H7 (cell line): ENCODE measurements at regions not wholly inside any gene's neighbourhood (a gene's known extent, or its start where the extent isn't known, plus 50 kb on each side); places are given as distances from the start of the nearest gene placed in this dataset.

ENCODE experiments used
- DNase-seq: peaks from one replicate; pipeline ENCODE4 v3.0.0; 2012
- H3K27me3 ChIP-seq: 2 replicates; pipeline ENCODE4 v1.6.0; 2011; ENCODE audit warnings: mild to moderate bottlenecking, low read length; ENCODE audit not compliant: control insufficient read depth, insufficient read depth
- H3K36me3 ChIP-seq: replicated peaks from 2 replicates; pipeline ENCODE4 v1.5.1; 2011; ENCODE audit warnings: low read length; ENCODE audit not compliant: control insufficient read depth, insufficient read depth
- H3K4me3 ChIP-seq: 2 replicates; pipeline ENCODE4 v1.5.1; 2011; ENCODE audit warnings: low read depth, mild to moderate bottlenecking, control low read depth, low read length, moderate library complexity; ENCODE audit not compliant: insufficient read depth

GRCh38 chr3:159200176-159200575 lies 398.3 kb downstream of the MFSD1 start:
- no peaks in the 10 kb centered on the region for H3K36me3 ChIP-seq
- H3K4me3 ChIP-seq = no peak overlapping the region
- no peaks in the 10 kb centered on the region for H3K27me3 ChIP-seq
- no peak for DNase-seq

- no peaks in the 10 kb centered on the region for H3K36me3 ChIP-seq
- H3K4me3 ChIP-seq = no peak overlapping the region
- no peak for DNase-seq
These were observed 406.2 kb downstream of the MFSD1 start for GRCh38 chr3:159208050-159208449.

GRCh38 chr3:159209459-159209858 lies 407.6 kb downstream of the MFSD1 start:
- H3K36me3 ChIP-seq = no peaks in the 10 kb centered on the region
- H3K4me3 ChIP-seq = no peak overlapping the region
- no peaks in the 10 kb centered on the region for H3K27me3 ChIP-seq
- DNase-seq = no peak

More at GRCh38 chr3:159208050-159208449, 406.2 kb downstream of the MFSD1 start:
- H3K27me3 ChIP-seq = no peaks in the 10 kb centered on the region

- Histone ChIP-seq H3K4me3 (no peak overlapping the region), H3K27me3 (no peaks in the 10 kb centered on the region), H3K36me3 (no peaks in the 10 kb centered on the region)
- DNase-seq = no peak
These were observed 408.5 kb downstream of the MFSD1 start for GRCh38 chr3:159210336-159210735.

GRCh38 chr3:159216311-159216710 lies 414.5 kb downstream of the MFSD1 start:
- no peak overlapping the region for H3K4me3 ChIP-seq
- no peaks in the 10 kb centered on the region for H3K36me3 ChIP-seq
- no peak for DNase-seq
- H3K27me3 ChIP-seq = no peaks in the 10 kb centered on the region

GRCh38 chr3:159219231-159219630 lies 417.4 kb downstream of the MFSD1 start:
- Histone ChIP-seq H3K36me3 (no peaks in the 10 kb centered on the region), H3K4me3 (no peak overlapping the region), H3K27me3 (no peaks in the 10 kb centered on the region)
- DNase-seq = no peak

- H3K27me3 ChIP-seq = no peaks in the 10 kb centered on the region
- no peak overlapping the region for H3K4me3 ChIP-seq
These were observed 419.5 kb downstream of the MFSD1 start for GRCh38 chr3:159221335-159221734.

GRCh38 chr3:159229116-159229680 lies 427.3 kb downstream of the MFSD1 start:
- Histone ChIP-seq H3K36me3 (no peaks in the 10 kb centered on the region), H3K4me3 (no peak overlapping the region), H3K27me3 (no peaks in the 10 kb centered on the region)
- DNase-seq = peak; percentile 12

More at GRCh38 chr3:159221335-159221734, 419.5 kb downstream of the MFSD1 start:
- no peak for DNase-seq
- no peaks in the 10 kb centered on the region for H3K36me3 ChIP-seq

- Histone ChIP-seq H3K27me3 (no peaks in the 10 kb centered on the region), H3K36me3 (no peaks in the 10 kb centered on the region), H3K4me3 (no peak overlapping the region)
- no peak for DNase-seq
These were observed 431.1 kb downstream of the MFSD1 start for GRCh38 chr3:159232966-159233365.

- Histone ChIP-seq H3K4me3 (no peak overlapping the region), H3K36me3 (no peaks in the 10 kb centered on the region), H3K27me3 (no peaks in the 10 kb centered on the region)
- DNase-seq = no peak
These were observed 431.9 kb downstream of the MFSD1 start for GRCh38 chr3:159233734-159234133.

GRCh38 chr3:159234306-159234705 lies 432.5 kb downstream of the MFSD1 start:
- no peaks in the 10 kb centered on the region for H3K36me3 ChIP-seq
- H3K4me3 ChIP-seq = no peak overlapping the region
- DNase-seq = no peak
- no peaks in the 10 kb centered on the region for H3K27me3 ChIP-seq

GRCh38 chr3:159236321-159236720 lies 434.5 kb downstream of the MFSD1 start:
- no peaks in the 10 kb centered on the region for H3K27me3 ChIP-seq
- DNase-seq = no peak
- no peaks in the 10 kb centered on the region for H3K36me3 ChIP-seq
- H3K4me3 ChIP-seq = no peak overlapping the region

GRCh38 chr3:159237226-159237625 lies 435.4 kb downstream of the MFSD1 start:
- Histone ChIP-seq H3K4me3 (no peak overlapping the region), H3K36me3 (no peaks in the 10 kb centered on the region), H3K27me3 (no peaks in the 10 kb centered on the region)
- no peak for DNase-seq

GRCh38 chr3:159238646-159239045 lies 436.8 kb downstream of the MFSD1 start:
- no peak for DNase-seq
- no peaks in the 10 kb centered on the region for H3K36me3 ChIP-seq
- H3K27me3 ChIP-seq = no peaks in the 10 kb centered on the region
- no peak overlapping the region for H3K4me3 ChIP-seq

GRCh38 chr3:159239059-159239458 lies 437.2 kb downstream of the MFSD1 start:
- Histone ChIP-seq H3K36me3 (no peaks in the 10 kb centered on the region), H3K27me3 (no peaks in the 10 kb centered on the region), H3K4me3 (no peak overlapping the region)
- DNase-seq = no peak

GRCh38 chr3:159244933-159245332 lies 443.1 kb downstream of the MFSD1 start:
- H3K27me3 ChIP-seq = no peaks in the 10 kb centered on the region
- no peak overlapping the region for H3K4me3 ChIP-seq
- H3K36me3 ChIP-seq = no peaks in the 10 kb centered on the region
- DNase-seq = no peak
